DND-41 (cell line): ENCODE measurements at regions not wholly inside any gene's neighbourhood (a gene's known extent, or its start where the extent isn't known, plus 50 kb on each side); places are given as distances from the start of the nearest gene placed in this dataset.

Experiments
- ATAC-seq: fragments of 200-7000 bp; cut with Tn5 transposase; 3 replicates; pipeline ENCODE4 v1.9.1; 2021; ENCODE audit warnings: low read depth; ENCODE audit not compliant: insufficient read depth
- DNase-seq: peaks from one replicate; pipeline ENCODE4 v3.0.0-alpha.2; 2020
- H2AFZ ChIP-seq: 2 replicates; pipeline ENCODE4 v1.6.0; 2012; ENCODE audit warnings: low read depth, low read length
- H3K27ac ChIP-seq: 2 replicates; pipeline ENCODE4 v1.5.1; 2012; ENCODE audit warnings: low read length, inconsistent platforms
- H3K27me3 ChIP-seq: fragments of 200-600 bp; sonication (generic); 2 replicates; pipeline ENCODE4 v1.6.0; 2012; ENCODE audit warnings: low read length, mild to moderate bottlenecking, inconsistent platforms; ENCODE audit not compliant: insufficient read depth, poor library complexity
- H3K36me3 ChIP-seq: 2 replicates; pipeline ENCODE4 v1.5.1; 2012; ENCODE audit warnings: low read length, inconsistent platforms; ENCODE audit not compliant: insufficient read depth
- H3K4me1 ChIP-seq: 2 replicates; pipeline ENCODE4 v1.5.1; 2012; ENCODE audit warnings: mild to moderate bottlenecking, low read length; ENCODE audit not compliant: insufficient read depth
- H3K4me2 ChIP-seq: 2 replicates; pipeline ENCODE4 v1.6.0; 2012; ENCODE audit warnings: mild to moderate bottlenecking, moderate library complexity, low read length, inconsistent platforms; ENCODE audit not compliant: insufficient read depth
- H3K4me3 ChIP-seq, 2 experiments: fragments of 200-600 bp in 1 of 2; shearing (Covaris generic) in 1 of 2; 2 replicates each; pipeline ENCODE4 v1.5.1; 2012 to 2016; ENCODE audit warnings: inconsistent platforms in 2 of 2, low read length in 2 of 2, mild to moderate bottlenecking in 2 of 2, low read depth in 1 of 2, moderate library complexity in 1 of 2
- H3K79me2 ChIP-seq: 2 replicates; pipeline ENCODE4 v1.6.0; 2012; ENCODE audit warnings: low read length, inconsistent platforms; ENCODE audit not compliant: insufficient read depth
- H3K9ac ChIP-seq: 2 replicates; pipeline ENCODE4 v1.6.0; 2012; ENCODE audit warnings: low read depth, mild to moderate bottlenecking, inconsistent platforms, low read length, moderate library complexity
- H3K9me3 ChIP-seq: 2 replicates; pipeline ENCODE4 v1.5.1; 2012; ENCODE audit warnings: low read length, moderate library complexity, mild to moderate bottlenecking, inconsistent platforms; ENCODE audit not compliant: insufficient read depth, severe bottlenecking
- H4K20me1 ChIP-seq: 2 replicates; pipeline ENCODE4 v1.6.0; 2012; ENCODE audit warnings: low read length; ENCODE audit not compliant: insufficient read depth
- EZH2 ChIP-seq: IDR thresholded peaks from 3 replicates; pipeline ENCODE4 v1.6.1; 2012; ENCODE audit warnings: borderline replicate concordance, low read depth, mild to moderate bottlenecking, moderate library complexity, low read length, inconsistent platforms; ENCODE audit not compliant: severe bottlenecking
- TF ChIP-seq, protein P1 (sequence below): IDR thresholded peaks from 2 replicates; pipeline ENCODE4 v1.5.1; 2012; ENCODE audit warnings: borderline replicate concordance, low read length, moderate library complexity, mild to moderate bottlenecking; ENCODE audit not compliant: poor library complexity, severe bottlenecking; ENCODE audit errors: extremely low read depth

DNA sequence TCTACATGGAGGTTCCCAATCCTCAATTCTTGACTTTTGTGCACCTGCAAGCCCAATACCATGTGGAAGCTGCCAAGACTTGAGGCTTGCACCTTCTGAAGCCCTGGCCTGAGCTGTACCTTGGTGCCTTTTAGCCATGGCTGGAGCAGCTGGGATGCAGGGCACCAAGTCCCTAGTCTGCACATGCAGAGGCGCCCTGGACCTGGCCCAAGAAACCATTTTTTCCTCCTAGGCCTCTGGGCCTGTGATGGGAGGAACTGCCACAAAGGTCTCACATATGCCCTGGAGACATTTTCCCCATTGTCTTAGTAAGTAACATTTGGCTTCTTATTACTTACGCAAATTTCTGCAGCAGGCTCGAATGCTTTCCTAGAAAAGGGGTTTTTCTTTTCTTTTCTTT is 431.9 kb upstream of the ANO5 start:
- ATAC-seq: no peak
- H3K9ac ChIP-seq: no peak overlapping the region

DNA sequence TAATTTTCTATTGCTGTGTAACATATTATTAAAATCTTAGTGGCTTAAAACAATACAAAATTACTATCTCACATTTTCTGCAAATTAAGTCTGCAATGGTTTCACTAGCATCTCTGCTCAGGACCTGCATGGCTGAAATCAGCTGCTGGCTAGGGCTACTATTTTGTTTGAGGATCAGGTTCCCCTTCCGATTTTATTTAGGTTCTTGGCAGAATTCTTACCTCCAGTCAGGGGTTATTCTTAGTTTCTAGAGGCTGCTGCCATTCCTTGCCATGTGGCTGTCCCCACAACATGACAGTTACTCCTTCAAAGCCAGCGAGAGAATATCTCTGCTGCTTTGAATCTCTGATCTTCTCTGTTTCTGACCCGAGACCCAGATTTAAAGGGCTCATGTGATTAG is 424.5 kb upstream of the ANO5 start:
- H3K9ac ChIP-seq: no peak overlapping the region
- H3K36me3 ChIP-seq: no peaks in the 10 kb centered on the region
- H3K27ac ChIP-seq: no peak overlapping the region
- no peaks in the 10 kb centered on the region for H3K4me1 ChIP-seq
- no peak overlapping the region for H2AFZ ChIP-seq
- H3K9me3 ChIP-seq: no peaks in the 10 kb centered on the region
- no peak for TF ChIP-seq EZH2
- TF ChIP-seq, protein P1, sequence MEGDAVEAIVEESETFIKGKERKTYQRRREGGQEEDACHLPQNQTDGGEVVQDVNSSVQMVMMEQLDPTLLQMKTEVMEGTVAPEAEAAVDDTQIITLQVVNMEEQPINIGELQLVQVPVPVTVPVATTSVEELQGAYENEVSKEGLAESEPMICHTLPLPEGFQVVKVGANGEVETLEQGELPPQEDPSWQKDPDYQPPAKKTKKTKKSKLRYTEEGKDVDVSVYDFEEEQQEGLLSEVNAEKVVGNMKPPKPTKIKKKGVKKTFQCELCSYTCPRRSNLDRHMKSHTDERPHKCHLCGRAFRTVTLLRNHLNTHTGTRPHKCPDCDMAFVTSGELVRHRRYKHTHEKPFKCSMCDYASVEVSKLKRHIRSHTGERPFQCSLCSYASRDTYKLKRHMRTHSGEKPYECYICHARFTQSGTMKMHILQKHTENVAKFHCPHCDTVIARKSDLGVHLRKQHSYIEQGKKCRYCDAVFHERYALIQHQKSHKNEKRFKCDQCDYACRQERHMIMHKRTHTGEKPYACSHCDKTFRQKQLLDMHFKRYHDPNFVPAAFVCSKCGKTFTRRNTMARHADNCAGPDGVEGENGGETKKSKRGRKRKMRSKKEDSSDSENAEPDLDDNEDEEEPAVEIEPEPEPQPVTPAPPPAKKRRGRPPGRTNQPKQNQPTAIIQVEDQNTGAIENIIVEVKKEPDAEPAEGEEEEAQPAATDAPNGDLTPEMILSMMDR: no peak
- H3K4me2 ChIP-seq: no peak overlapping the region
- no peaks in the 10 kb centered on the region for H3K27me3 ChIP-seq
- H4K20me1 ChIP-seq: no peaks in the 10 kb centered on the region
- H3K4me3 ChIP-seq: no peak overlapping the region
- DNase-seq (no peak), ATAC-seq (no peak)
- H3K79me2 ChIP-seq: no peaks in the 10 kb centered on the region

More for the DNA sequence above, 431.9 kb upstream of the ANO5 start:
- Histone ChIP-seq H4K20me1 (no peaks in the 10 kb centered on the region), H3K4me3 (no peak overlapping the region), H3K79me2 (no peaks in the 10 kb centered on the region), H3K9me3 (peaks cover 11% of the 10 kb centered on the region), H3K27me3 (no peaks in the 10 kb centered on the region), H3K27ac (no peak overlapping the region), H3K4me1 (no peaks in the 10 kb centered on the region), H3K36me3 (no peaks in the 10 kb centered on the region), H3K4me2 (no peak overlapping the region), H2AFZ (no peak overlapping the region)
- DNase-seq: no peak
- TF ChIP-seq, protein P1: no peak
- TF ChIP-seq EZH2: no peak

DNA sequence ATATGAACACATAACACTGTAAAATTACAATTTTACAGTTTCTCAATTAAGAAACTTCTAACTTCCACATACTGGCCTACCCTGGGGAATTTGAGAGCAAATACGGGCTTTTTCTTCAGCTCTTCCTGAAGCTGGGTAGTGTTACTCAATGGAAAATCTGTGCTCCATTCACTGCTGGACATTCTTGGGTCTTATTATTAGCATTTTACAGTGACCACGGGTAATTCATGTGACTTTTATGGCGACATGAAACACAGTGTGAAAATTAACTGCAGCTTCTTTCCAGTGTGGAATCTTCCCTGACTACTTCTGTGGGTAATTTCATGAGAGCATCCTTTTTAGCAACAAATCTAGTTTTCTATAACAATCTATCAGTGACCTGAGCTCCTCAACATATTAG is 423.7 kb upstream of the ANO5 start:
- H3K36me3 ChIP-seq: no peaks in the 10 kb centered on the region
- ATAC-seq (no peak), DNase-seq (no peak)
- no peaks in the 10 kb centered on the region for H3K79me2 ChIP-seq
- no peak overlapping the region for H3K27ac ChIP-seq
- no peak overlapping the region for H3K4me2 ChIP-seq
- no peaks in the 10 kb centered on the region for H4K20me1 ChIP-seq
- no peak overlapping the region for H3K4me3 ChIP-seq
- TF ChIP-seq, protein P1: no peak
- no peak for TF ChIP-seq EZH2
- no peaks in the 10 kb centered on the region for H3K9me3 ChIP-seq
- H3K9ac ChIP-seq: no peak overlapping the region
- H3K27me3 ChIP-seq: no peaks in the 10 kb centered on the region
- no peak overlapping the region for H2AFZ ChIP-seq
- no peaks in the 10 kb centered on the region for H3K4me1 ChIP-seq

DNA sequence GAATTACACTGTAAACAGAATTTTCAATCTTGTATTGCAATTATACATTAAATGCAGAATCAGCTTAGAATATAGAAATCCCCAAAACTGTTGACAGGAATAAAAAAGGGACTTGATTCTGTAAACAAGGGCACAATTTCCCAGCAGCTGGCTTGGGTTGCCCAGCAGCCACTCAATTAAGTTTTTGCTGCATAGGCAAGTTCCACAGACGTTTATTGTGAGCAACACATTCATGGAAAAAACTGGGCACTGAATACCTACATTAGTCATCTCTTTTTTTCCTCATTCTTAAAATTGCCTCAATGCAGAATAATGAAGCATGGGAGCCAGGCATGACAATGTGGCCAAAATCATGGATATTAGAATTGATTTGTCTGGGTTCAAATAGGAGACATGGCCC is 421.8 kb upstream of the ANO5 start:
- Histone ChIP-seq H3K27me3 (no peaks in the 10 kb centered on the region), H3K9ac (no peak overlapping the region), H3K4me3 (no peak overlapping the region), H3K4me1 (no peaks in the 10 kb centered on the region), H3K4me2 (no peak overlapping the region), H3K36me3 (no peaks in the 10 kb centered on the region), H3K27ac (no peak overlapping the region), H3K9me3 (no peaks in the 10 kb centered on the region), H4K20me1 (no peaks in the 10 kb centered on the region), H2AFZ (no peak overlapping the region), H3K79me2 (no peaks in the 10 kb centered on the region)
- DNase-seq (no peak), ATAC-seq (no peak)
- TF ChIP-seq, protein P1: no peak
- TF ChIP-seq EZH2: no peak
